ENCODE measurements at regions not wholly inside any gene's neighbourhood (a gene's known extent, or its start where the extent isn't known, plus 50 kb on each side); places are given as distances from the start of the nearest gene placed in this dataset.

DNA sequence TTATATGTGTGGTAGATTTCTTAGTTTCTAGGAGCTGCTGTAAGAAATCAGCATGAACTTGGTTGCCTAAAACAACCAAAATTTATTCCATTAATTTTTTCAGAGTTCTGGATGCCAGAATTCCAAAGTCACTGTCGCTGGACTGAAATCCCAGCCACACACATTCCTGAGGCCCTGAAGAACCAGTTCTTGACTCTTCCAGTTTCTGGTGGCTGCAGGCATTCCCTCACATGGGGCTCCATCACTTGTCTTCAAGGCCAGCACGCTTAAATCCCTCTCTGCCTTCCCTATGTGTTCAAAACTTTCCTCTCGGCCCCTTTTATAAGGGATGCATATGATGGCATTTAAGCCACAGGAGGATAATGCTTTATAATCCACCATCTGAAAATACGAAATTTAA lies 1237.5 kb upstream of the CDH9 start:
- TF ChIP-seq, protein P1, sequence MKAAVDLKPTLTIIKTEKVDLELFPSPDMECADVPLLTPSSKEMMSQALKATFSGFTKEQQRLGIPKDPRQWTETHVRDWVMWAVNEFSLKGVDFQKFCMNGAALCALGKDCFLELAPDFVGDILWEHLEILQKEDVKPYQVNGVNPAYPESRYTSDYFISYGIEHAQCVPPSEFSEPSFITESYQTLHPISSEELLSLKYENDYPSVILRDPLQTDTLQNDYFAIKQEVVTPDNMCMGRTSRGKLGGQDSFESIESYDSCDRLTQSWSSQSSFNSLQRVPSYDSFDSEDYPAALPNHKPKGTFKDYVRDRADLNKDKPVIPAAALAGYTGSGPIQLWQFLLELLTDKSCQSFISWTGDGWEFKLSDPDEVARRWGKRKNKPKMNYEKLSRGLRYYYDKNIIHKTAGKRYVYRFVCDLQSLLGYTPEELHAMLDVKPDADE (IDR thresholded peaks at IDR 0.05) = no peak
- TF ChIP-seq, protein P2, sequence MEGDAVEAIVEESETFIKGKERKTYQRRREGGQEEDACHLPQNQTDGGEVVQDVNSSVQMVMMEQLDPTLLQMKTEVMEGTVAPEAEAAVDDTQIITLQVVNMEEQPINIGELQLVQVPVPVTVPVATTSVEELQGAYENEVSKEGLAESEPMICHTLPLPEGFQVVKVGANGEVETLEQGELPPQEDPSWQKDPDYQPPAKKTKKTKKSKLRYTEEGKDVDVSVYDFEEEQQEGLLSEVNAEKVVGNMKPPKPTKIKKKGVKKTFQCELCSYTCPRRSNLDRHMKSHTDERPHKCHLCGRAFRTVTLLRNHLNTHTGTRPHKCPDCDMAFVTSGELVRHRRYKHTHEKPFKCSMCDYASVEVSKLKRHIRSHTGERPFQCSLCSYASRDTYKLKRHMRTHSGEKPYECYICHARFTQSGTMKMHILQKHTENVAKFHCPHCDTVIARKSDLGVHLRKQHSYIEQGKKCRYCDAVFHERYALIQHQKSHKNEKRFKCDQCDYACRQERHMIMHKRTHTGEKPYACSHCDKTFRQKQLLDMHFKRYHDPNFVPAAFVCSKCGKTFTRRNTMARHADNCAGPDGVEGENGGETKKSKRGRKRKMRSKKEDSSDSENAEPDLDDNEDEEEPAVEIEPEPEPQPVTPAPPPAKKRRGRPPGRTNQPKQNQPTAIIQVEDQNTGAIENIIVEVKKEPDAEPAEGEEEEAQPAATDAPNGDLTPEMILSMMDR (conservative IDR thresholded peaks at IDR 0.05; ENCODE audit: low read depth in 2 of 2) = no peak
- TF ChIP-seq POLR2AphosphoS5 (IDR thresholded peaks at IDR 0.05; ENCODE audit: low read depth) (no peak), EZH2 (IDR thresholded peaks at IDR 0.05; ENCODE audit: low read depth, unreplicated experiment) (no peak), ZNF114 (CRISPR knock-in tag; IDR thresholded peaks at IDR 0.05) (no peak)
- TF ChIP-seq, protein P3, sequence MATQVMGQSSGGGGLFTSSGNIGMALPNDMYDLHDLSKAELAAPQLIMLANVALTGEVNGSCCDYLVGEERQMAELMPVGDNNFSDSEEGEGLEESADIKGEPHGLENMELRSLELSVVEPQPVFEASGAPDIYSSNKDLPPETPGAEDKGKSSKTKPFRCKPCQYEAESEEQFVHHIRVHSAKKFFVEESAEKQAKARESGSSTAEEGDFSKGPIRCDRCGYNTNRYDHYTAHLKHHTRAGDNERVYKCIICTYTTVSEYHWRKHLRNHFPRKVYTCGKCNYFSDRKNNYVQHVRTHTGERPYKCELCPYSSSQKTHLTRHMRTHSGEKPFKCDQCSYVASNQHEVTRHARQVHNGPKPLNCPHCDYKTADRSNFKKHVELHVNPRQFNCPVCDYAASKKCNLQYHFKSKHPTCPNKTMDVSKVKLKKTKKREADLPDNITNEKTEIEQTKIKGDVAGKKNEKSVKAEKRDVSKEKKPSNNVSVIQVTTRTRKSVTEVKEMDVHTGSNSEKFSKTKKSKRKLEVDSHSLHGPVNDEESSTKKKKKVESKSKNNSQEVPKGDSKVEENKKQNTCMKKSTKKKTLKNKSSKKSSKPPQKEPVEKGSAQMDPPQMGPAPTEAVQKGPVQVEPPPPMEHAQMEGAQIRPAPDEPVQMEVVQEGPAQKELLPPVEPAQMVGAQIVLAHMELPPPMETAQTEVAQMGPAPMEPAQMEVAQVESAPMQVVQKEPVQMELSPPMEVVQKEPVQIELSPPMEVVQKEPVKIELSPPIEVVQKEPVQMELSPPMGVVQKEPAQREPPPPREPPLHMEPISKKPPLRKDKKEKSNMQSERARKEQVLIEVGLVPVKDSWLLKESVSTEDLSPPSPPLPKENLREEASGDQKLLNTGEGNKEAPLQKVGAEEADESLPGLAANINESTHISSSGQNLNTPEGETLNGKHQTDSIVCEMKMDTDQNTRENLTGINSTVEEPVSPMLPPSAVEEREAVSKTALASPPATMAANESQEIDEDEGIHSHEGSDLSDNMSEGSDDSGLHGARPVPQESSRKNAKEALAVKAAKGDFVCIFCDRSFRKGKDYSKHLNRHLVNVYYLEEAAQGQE (IDR thresholded peaks at IDR 0.05; ENCODE audit: unreplicated experiment) = no peak

Measured in GM23338 (cell line).